ENCODE measurements at regions not wholly inside any gene's neighbourhood (a gene's known extent, or its start where the extent isn't known, plus 50 kb on each side); places are given as distances from the start of the nearest gene placed in this dataset.
A peak's percentile ranks its signal among the peaks of the same experiment; 100 is the strongest.

DNA sequence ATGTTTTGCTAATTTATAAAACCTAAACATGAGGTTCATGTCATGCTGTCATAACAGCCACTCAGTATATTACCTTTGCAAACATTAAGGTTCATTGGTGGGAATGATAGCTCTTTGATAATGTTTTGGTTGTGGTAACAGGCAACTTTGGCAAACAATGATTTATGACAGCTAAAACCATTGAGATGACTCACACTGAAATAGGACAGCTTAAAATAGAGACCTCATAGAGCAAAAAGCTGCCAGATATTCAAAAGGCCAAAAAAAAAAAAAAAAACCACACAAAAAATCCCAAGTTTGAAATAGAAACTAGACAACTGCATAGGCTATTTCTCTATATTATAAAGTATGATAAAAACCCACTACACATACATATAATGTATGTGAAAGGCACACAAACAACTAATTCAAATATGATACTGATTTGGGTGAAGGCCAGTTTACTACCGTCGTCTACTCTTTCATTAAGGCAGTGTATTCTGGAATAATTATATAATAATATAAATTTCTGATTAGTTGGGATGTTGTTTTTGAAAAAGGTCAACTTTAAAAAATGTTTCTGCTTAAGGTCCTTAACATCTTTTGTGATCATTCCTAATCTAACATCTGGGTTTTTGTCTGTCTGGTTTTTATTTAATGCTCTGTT is 646.0 kb upstream of the PITX2 start:
- Mint-ChIP-seq H3K36me3 (ENCODE audit: low read depth) (no peaks in the 10 kb centered on the region), H3K27ac (no peak overlapping the region), H3K27me3 (ENCODE audit: low read depth) (no peaks in the 10 kb centered on the region), H3K4me1 (ENCODE audit: low read depth) (peaks cover 1% of the 10 kb centered on the region), H3K9me3 (no peaks in the 10 kb centered on the region), H3K4me3 (no peak overlapping the region)
- DNase-seq (ENCODE audit: low spot score): no peak

DNA sequence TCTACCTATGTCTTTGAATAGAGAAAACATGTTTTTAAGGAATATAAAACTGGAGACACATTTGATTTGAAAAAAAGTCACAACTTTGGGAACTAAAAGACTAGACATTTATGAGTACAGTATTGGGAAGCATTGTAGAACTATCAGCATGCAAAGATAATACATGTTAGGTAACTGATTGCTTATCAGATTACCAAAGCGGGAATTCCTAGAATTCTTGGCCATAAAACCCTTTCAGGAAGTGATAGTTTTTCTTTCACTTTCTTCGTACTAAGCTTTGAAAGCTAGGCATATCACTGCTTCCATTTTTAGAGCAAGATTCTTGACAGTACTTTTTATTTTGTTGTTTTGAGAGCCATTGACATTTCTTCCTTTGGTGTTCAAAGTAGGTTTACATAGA is 646.6 kb upstream of the PITX2 start:
- Mint-ChIP-seq H3K4me1 (ENCODE audit: low read depth) (peaks cover 1% of the 10 kb centered on the region), H3K27ac (no peak overlapping the region)
- DNase-seq (ENCODE audit: low spot score): no peak

DNA sequence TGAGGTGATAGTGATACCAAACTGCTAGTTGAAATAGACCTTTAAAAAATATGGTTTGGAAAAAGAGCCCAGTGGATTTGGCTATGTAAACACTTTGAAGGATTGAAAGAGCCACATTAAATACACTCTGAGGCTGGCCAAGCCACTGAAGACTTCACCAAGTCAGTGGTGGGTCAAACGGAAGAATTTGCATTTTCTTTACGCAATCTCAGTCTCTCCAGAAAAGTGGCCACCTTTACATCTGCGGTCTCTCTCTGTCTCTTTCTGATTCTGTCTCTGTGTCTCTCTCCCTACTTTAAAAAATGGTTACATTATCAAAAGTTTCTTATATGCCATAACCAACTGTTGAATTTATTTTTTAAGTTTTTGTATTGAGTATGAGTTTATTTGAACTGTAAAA is 651.2 kb upstream of the PITX2 start:
- Mint-ChIP-seq H3K9me3 (no peaks in the 10 kb centered on the region), H3K27me3 (ENCODE audit: low read depth) (no peaks in the 10 kb centered on the region), H3K4me1 (ENCODE audit: low read depth) (peaks cover 1% of the 10 kb centered on the region), H3K27ac (no peak overlapping the region), H3K4me3 (no peak overlapping the region), H3K36me3 (ENCODE audit: low read depth) (no peaks in the 10 kb centered on the region)
- no peak for DNase-seq (ENCODE audit: low spot score)

More for the DNA sequence above, 646.6 kb upstream of the PITX2 start:
- Mint-ChIP-seq H3K9me3 (no peaks in the 10 kb centered on the region), H3K4me3 (no peak overlapping the region), H3K27me3 (ENCODE audit: low read depth) (no peaks in the 10 kb centered on the region), H3K36me3 (ENCODE audit: low read depth) (no peaks in the 10 kb centered on the region)

DNA sequence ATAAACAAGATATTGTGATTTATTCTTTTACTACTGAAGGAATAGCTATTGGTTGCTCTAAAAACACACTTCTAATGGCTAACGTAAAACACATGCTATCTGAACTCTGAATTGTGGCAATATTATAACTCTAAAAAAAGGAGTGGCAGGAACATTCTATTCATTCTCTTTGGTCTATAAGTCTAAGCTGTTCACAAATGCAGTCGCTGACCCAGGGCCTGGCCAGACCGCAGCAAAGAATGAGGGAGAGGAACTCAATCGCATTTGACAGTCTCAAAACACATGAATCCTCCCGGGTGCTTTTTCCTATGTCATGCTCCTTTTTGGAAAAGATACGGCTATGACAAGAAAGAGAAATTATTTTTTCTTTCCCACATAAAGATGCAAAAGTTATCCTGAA is 651.6 kb upstream of the PITX2 start:
- Mint-ChIP-seq H3K36me3 (ENCODE audit: low read depth) (no peaks in the 10 kb centered on the region), H3K4me3 (no peak overlapping the region), H3K27me3 (ENCODE audit: low read depth) (no peaks in the 10 kb centered on the region), H3K27ac (no peak overlapping the region), H3K4me1 (ENCODE audit: low read depth) (peaks cover 1% of the 10 kb centered on the region), H3K9me3 (no peaks in the 10 kb centered on the region)
- no peak for DNase-seq (ENCODE audit: low spot score)

DNA sequence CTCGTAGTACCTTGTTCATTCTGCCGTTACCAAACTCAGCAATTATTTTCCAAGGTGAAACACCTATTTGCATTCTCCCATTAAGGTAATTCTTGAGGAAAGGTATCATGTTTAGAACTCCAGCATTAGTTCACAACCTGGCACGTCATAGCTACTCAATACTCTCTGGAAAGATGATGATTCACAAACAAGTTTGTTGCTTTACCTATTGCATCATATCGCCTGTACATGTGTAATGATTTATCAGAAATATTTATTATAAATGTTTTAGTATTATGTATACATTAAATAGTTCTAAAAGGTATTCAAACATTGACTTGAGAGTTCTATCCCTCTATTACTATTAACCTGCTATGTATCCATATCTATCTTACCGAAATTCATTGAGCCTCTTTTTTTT is 658.3 kb upstream of the PITX2 start:
- Mint-ChIP-seq H3K27me3 (ENCODE audit: low read depth) (no peaks in the 10 kb centered on the region), H3K9me3 (no peaks in the 10 kb centered on the region), H3K27ac (no peak overlapping the region), H3K4me1 (ENCODE audit: low read depth) (no peaks in the 10 kb centered on the region), H3K36me3 (ENCODE audit: low read depth) (no peaks in the 10 kb centered on the region), H3K4me3 (no peak overlapping the region)
- DNase-seq (ENCODE audit: low spot score): no peak

DNA sequence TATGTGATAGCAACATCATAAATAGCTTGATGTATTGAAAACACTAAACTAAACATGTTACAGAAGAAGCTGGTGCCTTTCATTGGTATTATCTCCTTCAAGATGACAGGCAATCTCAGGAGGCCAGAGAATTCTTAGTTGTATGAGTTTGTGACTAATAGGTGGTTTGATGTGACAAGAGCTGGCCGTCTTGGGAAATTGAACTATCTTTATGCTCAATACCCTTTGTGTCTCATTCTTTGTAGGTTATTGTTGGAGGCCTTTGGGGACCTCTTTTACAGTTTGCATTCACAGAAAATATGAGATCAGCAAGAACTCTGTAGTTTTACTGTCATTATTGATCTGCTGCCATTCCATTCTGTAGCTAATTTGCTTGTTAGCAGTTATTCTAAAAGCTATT is 659.2 kb upstream of the PITX2 start:
- Mint-ChIP-seq H3K36me3 (ENCODE audit: low read depth) (no peaks in the 10 kb centered on the region), H3K27me3 (ENCODE audit: low read depth) (no peaks in the 10 kb centered on the region), H3K27ac (no peak overlapping the region), H3K9me3 (no peaks in the 10 kb centered on the region), H3K4me1 (ENCODE audit: low read depth) (no peaks in the 10 kb centered on the region), H3K4me3 (no peak overlapping the region)
- no peak for DNase-seq (ENCODE audit: low spot score)

DNA sequence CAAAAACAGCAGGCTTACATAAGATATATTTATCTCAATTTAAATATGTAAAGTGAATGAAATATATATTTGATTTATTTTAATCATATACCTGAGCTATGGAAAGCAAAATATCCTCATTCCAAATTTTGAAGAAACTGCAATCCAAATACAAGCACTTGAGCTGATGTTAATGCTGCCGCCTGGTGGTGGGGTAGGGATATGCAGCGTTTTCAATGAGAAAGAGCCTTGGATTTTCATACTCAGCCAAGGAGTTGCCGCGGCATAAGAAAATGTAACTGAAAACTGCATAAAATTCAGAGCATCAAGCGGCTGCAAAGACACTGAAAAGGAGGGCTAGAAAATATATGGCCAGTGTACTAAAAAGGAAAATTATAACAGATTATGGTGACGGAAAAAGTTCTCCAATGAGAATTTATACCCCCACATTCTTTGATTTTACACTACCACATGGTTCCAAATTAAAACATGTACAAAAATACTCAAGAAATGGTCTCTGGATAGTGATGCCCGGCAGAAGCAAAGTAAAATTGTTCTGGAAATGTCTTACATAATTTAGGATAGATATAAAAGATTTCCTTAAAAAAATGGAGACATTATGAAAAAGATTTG is 660.3 kb upstream of the PITX2 start:
- Mint-ChIP-seq H3K9me3 (no peaks in the 10 kb centered on the region), H3K27me3 (ENCODE audit: low read depth) (no peaks in the 10 kb centered on the region), H3K4me3 (no peak overlapping the region), H3K36me3 (ENCODE audit: low read depth) (no peaks in the 10 kb centered on the region), H3K4me1 (ENCODE audit: low read depth) (no peaks in the 10 kb centered on the region), H3K27ac (no peak overlapping the region)
- DNase-seq (ENCODE audit: low spot score): peak; percentile 15

DNA sequence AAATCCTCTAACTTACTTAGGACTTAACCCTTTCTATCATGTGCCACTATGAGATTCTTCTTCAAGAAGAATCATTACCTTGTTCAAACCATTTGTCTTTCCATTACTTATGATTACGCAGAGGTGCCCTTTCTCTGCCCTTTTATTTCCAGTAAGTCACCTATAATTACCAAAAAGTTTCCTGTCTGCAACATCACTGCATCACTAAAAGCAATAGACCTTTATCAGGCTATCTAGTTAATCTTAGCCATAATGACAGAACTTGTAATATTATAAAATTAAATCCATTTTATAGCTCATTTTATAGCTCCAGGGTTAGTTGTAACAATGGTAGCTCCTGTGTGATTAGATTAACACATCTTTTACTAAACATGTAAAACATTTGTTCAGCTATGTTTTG is 673.6 kb upstream of the PITX2 start:
- Mint-ChIP-seq H3K4me1 (ENCODE audit: low read depth) (no peaks in the 10 kb centered on the region), H3K36me3 (ENCODE audit: low read depth) (no peaks in the 10 kb centered on the region), H3K9me3 (peaks cover 4% of the 10 kb centered on the region), H3K27me3 (ENCODE audit: low read depth) (no peaks in the 10 kb centered on the region), H3K27ac (no peak overlapping the region), H3K4me3 (no peak overlapping the region)
- DNase-seq (ENCODE audit: low spot score): no peak

DNA sequence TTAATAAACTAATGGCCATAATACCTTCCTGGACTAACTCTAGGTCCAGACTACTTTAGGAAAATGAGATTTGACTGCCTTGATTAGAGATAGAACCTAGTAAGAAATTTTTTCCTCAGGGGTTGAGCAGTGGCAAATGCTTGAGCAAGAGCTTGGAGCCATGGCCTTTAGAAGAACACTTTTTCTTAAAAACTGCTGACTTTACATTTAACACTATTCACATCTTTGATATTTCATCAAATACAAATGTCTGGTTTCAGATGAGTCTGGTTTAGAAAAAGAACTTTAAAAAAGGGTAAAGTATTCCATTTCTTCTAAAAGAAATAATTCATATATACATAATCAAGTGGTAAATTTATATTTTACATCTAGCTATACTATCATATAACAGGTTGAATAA is 680.9 kb upstream of the PITX2 start:
- H3K27ac Mint-ChIP-seq: no peak overlapping the region
- no peaks in the 10 kb centered on the region for H3K36me3 Mint-ChIP-seq (ENCODE audit: low read depth)
- H3K4me1 Mint-ChIP-seq (ENCODE audit: low read depth): no peaks in the 10 kb centered on the region
- H3K4me3 Mint-ChIP-seq: no peak overlapping the region
- H3K27me3 Mint-ChIP-seq (ENCODE audit: low read depth): no peaks in the 10 kb centered on the region
- H3K9me3 Mint-ChIP-seq: peaks cover 5% of the 10 kb centered on the region
- DNase-seq (ENCODE audit: low spot score): no peak

DNA sequence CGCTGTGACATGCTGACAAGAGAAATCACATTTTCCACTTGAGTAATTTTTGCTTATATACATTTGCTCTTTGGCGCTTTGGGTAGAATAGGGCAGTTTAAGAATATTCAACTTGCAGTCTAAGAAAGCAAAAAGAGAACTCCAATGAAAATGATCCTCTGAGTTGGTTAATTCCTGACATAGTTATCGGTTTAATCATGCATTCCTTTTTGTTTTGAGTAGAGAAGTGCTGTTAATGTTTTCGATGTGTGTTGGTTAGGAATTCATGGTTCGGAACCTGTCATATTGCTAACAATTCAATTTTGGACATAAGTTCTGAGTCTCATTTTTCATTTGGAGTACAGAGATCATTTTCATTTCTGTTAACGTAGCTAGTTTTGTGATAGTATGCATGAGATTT is 700.6 kb upstream of the PITX2 start:
- Mint-ChIP-seq H3K9me3 (no peaks in the 10 kb centered on the region), H3K27ac (no peak overlapping the region), H3K4me3 (no peak overlapping the region), H3K36me3 (ENCODE audit: low read depth) (no peaks in the 10 kb centered on the region), H3K4me1 (ENCODE audit: low read depth) (no peaks in the 10 kb centered on the region), H3K27me3 (ENCODE audit: low read depth) (no peaks in the 10 kb centered on the region)
- no peak for DNase-seq (ENCODE audit: low spot score)

DNA sequence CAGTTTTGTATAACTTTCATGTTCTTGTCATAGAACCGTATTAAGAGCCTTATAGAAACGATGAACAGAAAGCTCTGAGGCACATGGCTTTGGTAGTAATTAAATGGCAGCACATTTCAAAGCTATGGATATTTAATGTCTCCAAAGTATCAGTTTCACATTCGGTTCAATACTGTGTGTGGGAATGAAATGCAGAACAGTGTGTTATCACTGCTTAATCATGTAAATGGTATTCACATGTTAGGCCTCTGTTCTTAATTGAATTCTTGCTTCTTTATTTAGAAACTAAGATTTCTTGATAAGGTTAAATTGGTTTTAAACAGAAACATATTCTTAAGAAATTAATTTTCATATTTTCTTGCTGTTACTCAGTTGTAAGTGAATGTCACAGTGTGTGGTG is 701.0 kb upstream of the PITX2 start:
- Mint-ChIP-seq H3K36me3 (ENCODE audit: low read depth) (no peaks in the 10 kb centered on the region), H3K9me3 (no peaks in the 10 kb centered on the region), H3K4me1 (ENCODE audit: low read depth) (no peaks in the 10 kb centered on the region), H3K27ac (no peak overlapping the region), H3K27me3 (ENCODE audit: low read depth) (no peaks in the 10 kb centered on the region), H3K4me3 (no peak overlapping the region)
- DNase-seq (ENCODE audit: low spot score): no peak

DNA sequence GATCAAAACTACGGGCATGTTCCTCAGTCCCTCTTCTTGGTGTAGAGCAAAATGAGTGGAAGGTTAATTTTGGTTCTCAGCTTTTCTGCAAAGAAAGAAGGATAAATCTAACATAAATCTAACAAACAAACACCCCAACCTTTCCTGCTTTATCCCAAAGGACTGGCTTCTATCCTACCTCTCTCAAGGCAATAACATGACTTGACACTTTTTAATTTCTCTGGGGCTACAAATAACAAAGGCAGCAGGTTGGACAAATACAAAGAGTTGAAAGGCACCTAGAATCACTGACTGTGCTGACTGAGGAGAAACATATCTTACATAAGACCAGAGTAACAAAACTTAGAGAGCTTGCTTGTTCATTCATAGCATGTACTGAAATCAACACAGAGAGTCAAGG is 703.6 kb upstream of the PITX2 start:
- Mint-ChIP-seq H3K4me1 (ENCODE audit: low read depth) (no peaks in the 10 kb centered on the region), H3K27ac (no peak overlapping the region), H3K9me3 (peaks cover 4% of the 10 kb centered on the region), H3K27me3 (ENCODE audit: low read depth) (no peaks in the 10 kb centered on the region), H3K36me3 (ENCODE audit: low read depth) (no peaks in the 10 kb centered on the region), H3K4me3 (no peak overlapping the region)
- DNase-seq (ENCODE audit: low spot score): no peak

DNA sequence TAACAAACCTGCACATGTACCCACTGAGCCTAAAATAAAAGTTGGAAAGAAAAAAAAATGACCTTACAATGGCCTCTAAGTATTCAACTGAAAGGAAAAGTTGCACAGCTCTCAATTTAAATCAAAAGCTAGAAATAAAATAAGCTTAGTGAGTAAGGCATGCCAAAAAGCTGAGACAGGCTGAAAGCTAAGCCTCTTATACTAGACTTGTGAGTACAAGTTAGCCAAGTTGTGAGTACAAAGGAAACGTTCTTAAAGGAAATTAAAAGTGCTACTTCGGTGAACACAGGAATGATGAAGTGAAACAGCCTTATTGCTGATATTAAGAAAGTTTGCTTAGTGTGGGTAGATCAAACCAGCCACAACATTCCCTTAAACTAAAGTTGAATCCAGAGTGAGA is 707.9 kb upstream of the PITX2 start:
- Mint-ChIP-seq H3K36me3 (ENCODE audit: low read depth) (no peaks in the 10 kb centered on the region), H3K4me3 (no peak overlapping the region), H3K27me3 (ENCODE audit: low read depth) (no peaks in the 10 kb centered on the region), H3K27ac (no peak overlapping the region), H3K9me3 (peaks cover 12% of the 10 kb centered on the region), H3K4me1 (ENCODE audit: low read depth) (no peaks in the 10 kb centered on the region)
- no peak for DNase-seq (ENCODE audit: low spot score)

DNA sequence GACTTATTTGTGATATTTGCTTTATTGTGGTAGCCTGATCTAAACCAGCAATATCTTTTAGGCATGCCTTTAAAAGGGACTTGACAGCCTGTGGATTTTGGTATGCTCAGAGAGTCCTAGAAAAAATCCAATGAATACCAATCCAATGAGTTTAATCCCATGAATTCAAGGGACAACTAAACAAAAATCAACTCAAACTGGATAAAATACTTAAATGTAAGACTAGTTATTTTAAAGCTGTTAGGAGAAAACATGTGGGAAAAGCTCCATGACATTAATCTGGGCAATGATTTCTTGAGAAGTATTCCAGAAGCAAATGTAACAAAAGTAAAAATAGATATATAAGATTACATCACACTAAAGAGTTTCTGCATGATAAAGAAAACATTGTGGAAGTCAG is 711.5 kb upstream of the PITX2 start:
- no peak overlapping the region for H3K4me3 Mint-ChIP-seq
- DNase-seq (ENCODE audit: low spot score): no peak
- no peaks in the 10 kb centered on the region for H3K36me3 Mint-ChIP-seq (ENCODE audit: low read depth)
- H3K27ac Mint-ChIP-seq: no peak overlapping the region
- H3K4me1 Mint-ChIP-seq (ENCODE audit: low read depth): no peaks in the 10 kb centered on the region
- no peaks in the 10 kb centered on the region for H3K27me3 Mint-ChIP-seq (ENCODE audit: low read depth)
- H3K9me3 Mint-ChIP-seq: peaks cover 14% of the 10 kb centered on the region

All from T-helper 2 cell treated with Interferon-gamma antibody and Interleukin-4, amounts not matched to agents 5 μg/mL and 100 μg/mL, for 36 hours (primary cell).